Mammary epithelial cell (primary cell): ENCODE measurements at regions not wholly inside any gene's neighbourhood (a gene's known extent, or its start where the extent isn't known, plus 50 kb on each side); places are given as distances from the start of the nearest gene placed in this dataset.
"Not testable (repeated sequence)": the region's sequence is repeated elsewhere in the genome, so short reads cannot be mapped to it uniquely, and the experiment has no call there.

Source experiments
- EZH2 ChIP-seq: IDR thresholded peaks from 2 replicates; pipeline ENCODE4 v1.6.1; 2012; ENCODE audit warnings: low read length, inconsistent platforms, borderline replicate concordance
- TF ChIP-seq, protein P1 (sequence below), 2 donors: IDR thresholded peaks in 1 of 2; conservative IDR thresholded peaks in 1 of 2; 2 replicates each; pipeline ENCODE4 v1.5.1; 2011 to 2012; ENCODE audit warnings: inconsistent platforms in 2 of 2, low read length in 2 of 2, mild to moderate bottlenecking in 2 of 2, control low read depth in 1 of 2, low read depth in 1 of 2; ENCODE audit not compliant: insufficient read depth in 1 of 2; ENCODE audit errors: extremely low read depth in 1 of 2

DNA sequence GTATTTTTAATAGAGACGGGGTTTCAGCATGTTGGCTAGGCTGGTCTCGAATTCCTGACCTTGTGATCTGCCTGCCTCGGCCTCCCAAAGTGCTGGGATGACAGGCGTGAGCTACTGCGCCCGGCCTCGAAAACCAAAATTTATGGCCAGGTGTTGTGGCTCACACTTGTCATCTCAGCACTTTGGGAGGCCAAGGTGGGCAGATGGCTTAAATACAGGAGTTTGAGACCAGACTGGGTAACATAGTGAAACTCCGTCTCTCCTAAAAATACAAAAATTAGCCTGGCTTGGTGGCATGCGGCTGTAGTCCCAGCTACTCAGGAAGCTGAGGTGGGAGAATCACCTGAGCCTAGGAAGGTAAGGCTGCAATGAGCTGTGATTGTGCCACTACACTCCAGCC, 80.1 kb downstream of the HAUS1 start:
- TF ChIP-seq, protein P1, sequence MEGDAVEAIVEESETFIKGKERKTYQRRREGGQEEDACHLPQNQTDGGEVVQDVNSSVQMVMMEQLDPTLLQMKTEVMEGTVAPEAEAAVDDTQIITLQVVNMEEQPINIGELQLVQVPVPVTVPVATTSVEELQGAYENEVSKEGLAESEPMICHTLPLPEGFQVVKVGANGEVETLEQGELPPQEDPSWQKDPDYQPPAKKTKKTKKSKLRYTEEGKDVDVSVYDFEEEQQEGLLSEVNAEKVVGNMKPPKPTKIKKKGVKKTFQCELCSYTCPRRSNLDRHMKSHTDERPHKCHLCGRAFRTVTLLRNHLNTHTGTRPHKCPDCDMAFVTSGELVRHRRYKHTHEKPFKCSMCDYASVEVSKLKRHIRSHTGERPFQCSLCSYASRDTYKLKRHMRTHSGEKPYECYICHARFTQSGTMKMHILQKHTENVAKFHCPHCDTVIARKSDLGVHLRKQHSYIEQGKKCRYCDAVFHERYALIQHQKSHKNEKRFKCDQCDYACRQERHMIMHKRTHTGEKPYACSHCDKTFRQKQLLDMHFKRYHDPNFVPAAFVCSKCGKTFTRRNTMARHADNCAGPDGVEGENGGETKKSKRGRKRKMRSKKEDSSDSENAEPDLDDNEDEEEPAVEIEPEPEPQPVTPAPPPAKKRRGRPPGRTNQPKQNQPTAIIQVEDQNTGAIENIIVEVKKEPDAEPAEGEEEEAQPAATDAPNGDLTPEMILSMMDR (conservative IDR thresholded peaks at IDR 0.05 in 1 of 2, IDR thresholded peaks at IDR 0.05 in 1 of 2; ENCODE audit: extremely low read depth in 1 of 2, insufficient read depth in 1 of 2, low read depth in 1 of 2, low read length in 2 of 2): not testable (repeated sequence)
- not testable (repeated sequence) for TF ChIP-seq EZH2
